NCI-H460 (cell line): ENCODE measurements at regions not wholly inside any gene's neighbourhood (a gene's known extent, or its start where the extent isn't known, plus 50 kb on each side); places are given as distances from the start of the nearest gene placed in this dataset.

Experiments used
- small RNA-seq, 2 experiments: library from RNA; depleted of rRNA; stranded (forward); fragments of <200 nt; gene quantifications; one replicate each; pipeline ENCODE3, GENCODE V24; 2014

Small RNA genes lying in the stretch of these regions (small RNA-seq; reads per million reads assigned to genes)
- 0 reads per million in 2 experiments for gene AP002802.2
- 0 reads per million in 2 experiments for gene MIR4300
- 0 reads per million in 2 experiments for gene MTND4LP18
- gene RNU6-544P, result 0 reads per million in 2 experiments
